ENCODE measurements at regions not wholly inside any gene's neighbourhood (a gene's known extent, or its start where the extent isn't known, plus 50 kb on each side); places are given as distances from the start of the nearest gene placed in this dataset.

DNA sequence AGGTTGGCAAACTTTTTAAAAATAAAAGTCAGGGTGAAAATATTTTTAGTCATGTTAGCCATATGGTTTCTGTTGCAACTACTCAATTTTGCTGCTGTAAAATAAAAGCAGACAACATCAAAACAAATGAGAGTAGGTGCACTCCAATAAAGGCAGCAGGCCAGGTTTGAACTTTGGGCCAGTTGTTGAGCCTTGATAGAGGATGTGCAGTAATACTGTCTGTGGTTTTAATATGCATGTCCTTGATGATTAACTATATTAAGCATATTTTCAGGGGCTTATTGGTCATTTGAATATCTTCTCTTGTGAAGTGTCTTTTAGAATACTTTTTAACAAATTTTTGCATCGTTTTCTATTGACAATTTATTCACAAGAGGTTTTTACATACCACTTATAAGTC lies 1399.9 kb upstream of the B3GALT2 start:
- TF ChIP-seq, protein P1, sequence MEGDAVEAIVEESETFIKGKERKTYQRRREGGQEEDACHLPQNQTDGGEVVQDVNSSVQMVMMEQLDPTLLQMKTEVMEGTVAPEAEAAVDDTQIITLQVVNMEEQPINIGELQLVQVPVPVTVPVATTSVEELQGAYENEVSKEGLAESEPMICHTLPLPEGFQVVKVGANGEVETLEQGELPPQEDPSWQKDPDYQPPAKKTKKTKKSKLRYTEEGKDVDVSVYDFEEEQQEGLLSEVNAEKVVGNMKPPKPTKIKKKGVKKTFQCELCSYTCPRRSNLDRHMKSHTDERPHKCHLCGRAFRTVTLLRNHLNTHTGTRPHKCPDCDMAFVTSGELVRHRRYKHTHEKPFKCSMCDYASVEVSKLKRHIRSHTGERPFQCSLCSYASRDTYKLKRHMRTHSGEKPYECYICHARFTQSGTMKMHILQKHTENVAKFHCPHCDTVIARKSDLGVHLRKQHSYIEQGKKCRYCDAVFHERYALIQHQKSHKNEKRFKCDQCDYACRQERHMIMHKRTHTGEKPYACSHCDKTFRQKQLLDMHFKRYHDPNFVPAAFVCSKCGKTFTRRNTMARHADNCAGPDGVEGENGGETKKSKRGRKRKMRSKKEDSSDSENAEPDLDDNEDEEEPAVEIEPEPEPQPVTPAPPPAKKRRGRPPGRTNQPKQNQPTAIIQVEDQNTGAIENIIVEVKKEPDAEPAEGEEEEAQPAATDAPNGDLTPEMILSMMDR (conservative IDR thresholded peaks at IDR 0.05; ENCODE audit: low read length) = no peak
- no peak for TF ChIP-seq EZH2phosphoT487 (IDR thresholded peaks at IDR 0.05; ENCODE audit: borderline replicate concordance, low read depth, low read length)
